ENCODE measurements at regions not wholly inside any gene's neighbourhood (a gene's known extent, or its start where the extent isn't known, plus 50 kb on each side); places are given as distances from the start of the nearest gene placed in this dataset.
"Not testable (repeated sequence)": the region's sequence is repeated elsewhere in the genome, so short reads cannot be mapped to it uniquely, and the experiment has no call there.

DNA sequence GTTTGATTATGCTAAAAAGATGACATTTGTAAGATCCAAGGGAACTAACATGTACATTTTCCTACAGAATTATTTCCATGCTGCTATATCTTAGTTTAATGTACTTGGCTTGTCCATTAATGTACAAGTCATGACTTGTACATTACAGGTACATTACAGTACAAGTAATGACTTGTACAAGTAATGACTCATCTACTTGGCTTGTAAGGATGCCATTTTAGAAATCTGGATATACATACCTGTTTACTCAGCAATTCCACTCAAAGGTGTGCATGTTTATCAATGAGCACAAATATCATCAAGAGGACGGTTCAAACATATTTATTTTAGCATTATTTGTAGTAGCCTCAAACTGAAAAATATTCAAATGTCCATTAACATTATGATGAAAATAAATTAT lies 87.0 kb upstream of the TRPC4 start:
- Histone ChIP-seq H3K4me3 (no peak overlapping the region), H3K4me1 (peaks cover 4% of the 10 kb centered on the region), H3K9me3 (no peaks in the 10 kb centered on the region), H3K36me3 (replicated peaks) (no peaks in the 10 kb centered on the region), H3K27me3 (ENCODE audit: low read depth) (no peaks in the 10 kb centered on the region)
- no peak for DNase-seq (ENCODE audit: low spot score in 2 of 2)
- in situ Hi-C loops (cut with MboI; ENCODE audit: low sequenced_read_pairs), result no loop called here

DNA sequence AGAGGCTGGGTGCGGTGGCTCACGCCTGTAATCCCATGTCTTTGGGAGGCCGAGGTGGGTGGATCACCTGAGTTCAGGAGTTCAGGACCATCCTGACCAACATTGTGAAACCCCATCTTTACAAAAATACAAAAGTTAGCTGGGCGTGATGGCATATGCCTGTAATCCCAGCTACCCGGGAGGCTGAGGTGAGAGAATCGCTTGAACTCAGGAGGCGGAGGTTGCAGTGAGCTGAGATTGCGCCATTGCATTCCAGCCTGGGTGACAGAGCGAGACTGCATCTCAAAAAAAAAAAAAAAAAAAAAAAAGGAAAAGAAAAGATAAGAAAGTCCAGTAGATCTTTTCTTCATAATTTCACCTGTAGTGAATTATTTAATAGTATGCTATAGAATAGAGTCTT lies 85.0 kb upstream of the TRPC4 start:
- not testable (repeated sequence) for DNase-seq (ENCODE audit: low spot score in 2 of 2)

DNA sequence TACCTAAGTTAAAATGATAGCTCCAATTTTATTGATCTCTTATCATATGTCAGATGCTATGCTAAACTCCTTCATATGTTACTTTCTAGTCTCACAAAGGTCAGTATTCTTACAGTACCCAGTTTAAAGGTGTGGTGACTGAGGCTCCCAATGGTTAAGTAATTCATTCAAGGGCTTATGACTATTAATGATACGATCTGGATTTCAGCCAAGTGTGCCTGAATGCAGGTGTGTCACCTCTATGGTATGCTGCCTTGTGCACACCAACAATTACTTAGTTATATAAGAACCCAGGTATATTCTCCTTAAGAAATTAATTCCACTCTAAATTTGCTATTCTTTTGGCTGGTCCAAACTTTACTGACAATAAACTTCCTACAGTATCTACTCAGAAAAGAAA lies 84.6 kb upstream of the TRPC4 start:
- Histone ChIP-seq H3K4me1 (peaks cover 6% of the 10 kb centered on the region), H3K9me3 (no peaks in the 10 kb centered on the region), H3K4me3 (no peak overlapping the region), H3K27me3 (ENCODE audit: low read depth) (no peaks in the 10 kb centered on the region), H3K36me3 (replicated peaks) (no peaks in the 10 kb centered on the region)
- DNase-seq (ENCODE audit: low spot score in 2 of 2), result no peak
- in situ Hi-C loops (cut with MboI; ENCODE audit: low sequenced_read_pairs), result no loop called here

More for the DNA sequence above, 85.0 kb upstream of the TRPC4 start:
- in situ Hi-C loops (cut with MboI; ENCODE audit: low sequenced_read_pairs); H3K4me3 ChIP-seq; H3K9me3 ChIP-seq; H3K4me1 ChIP-seq; H3K27me3 ChIP-seq (ENCODE audit: low read depth); H3K36me3 ChIP-seq (replicated peaks): not testable (repeated sequence)

DNA sequence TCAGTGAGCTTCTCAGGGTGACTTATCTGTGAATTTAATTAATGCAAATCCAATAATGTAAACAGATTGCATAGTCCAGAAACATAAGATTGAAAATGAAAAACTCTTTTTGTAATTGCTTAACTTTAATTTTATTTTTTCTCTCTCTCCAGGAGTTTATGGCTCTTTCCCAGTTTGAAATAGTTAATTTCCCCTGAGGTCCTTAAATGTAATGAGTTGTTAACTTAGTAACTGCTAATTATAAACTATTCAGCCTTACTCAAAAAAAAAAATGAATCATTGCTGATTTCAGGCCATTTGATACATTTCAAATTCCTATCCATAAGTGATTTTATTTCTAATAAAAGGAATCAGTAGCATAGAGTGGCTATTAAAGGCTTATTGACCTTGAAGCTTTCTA lies 84.1 kb upstream of the TRPC4 start:
- H3K4me1 ChIP-seq, result peaks cover 2% of the 10 kb centered on the region
- H3K4me3 ChIP-seq, result no peak overlapping the region
- in situ Hi-C loops (cut with MboI; ENCODE audit: low sequenced_read_pairs), result no loop called here
- no peaks in the 10 kb centered on the region for H3K36me3 ChIP-seq (replicated peaks)
- no peak for DNase-seq (ENCODE audit: low spot score in 2 of 2)
- no peaks in the 10 kb centered on the region for H3K27me3 ChIP-seq (ENCODE audit: low read depth)
- H3K9me3 ChIP-seq, result no peaks in the 10 kb centered on the region

DNA sequence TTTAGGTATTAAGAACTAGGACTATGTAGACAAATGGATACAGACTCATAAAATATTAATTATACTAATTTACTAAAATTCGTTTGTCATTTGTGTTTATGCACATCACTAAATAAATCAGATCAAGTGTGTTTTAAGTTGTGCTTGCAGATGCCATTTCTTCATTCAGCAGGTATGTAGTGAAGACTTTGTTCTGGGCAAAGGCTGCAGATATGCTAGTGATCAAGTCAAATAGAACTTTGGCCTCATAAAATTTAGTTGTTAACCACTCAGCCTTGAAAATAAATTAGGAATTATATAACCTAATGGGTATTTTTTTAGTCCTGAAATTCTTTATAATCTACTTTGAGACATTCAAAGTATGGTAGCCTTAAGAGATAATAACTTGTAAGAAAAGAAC lies 80.4 kb upstream of the TRPC4 start:
- Histone ChIP-seq H3K4me3 (no peak overlapping the region), H3K27me3 (ENCODE audit: low read depth) (no peaks in the 10 kb centered on the region), H3K9me3 (no peaks in the 10 kb centered on the region), H3K36me3 (replicated peaks) (no peaks in the 10 kb centered on the region), H3K4me1 (peaks cover 2% of the 10 kb centered on the region; the same call in 1 of the 2 replicates)
- no peak for DNase-seq (ENCODE audit: low spot score in 2 of 2)
- in situ Hi-C loops (cut with MboI; ENCODE audit: low sequenced_read_pairs), result no loop called here

DNA sequence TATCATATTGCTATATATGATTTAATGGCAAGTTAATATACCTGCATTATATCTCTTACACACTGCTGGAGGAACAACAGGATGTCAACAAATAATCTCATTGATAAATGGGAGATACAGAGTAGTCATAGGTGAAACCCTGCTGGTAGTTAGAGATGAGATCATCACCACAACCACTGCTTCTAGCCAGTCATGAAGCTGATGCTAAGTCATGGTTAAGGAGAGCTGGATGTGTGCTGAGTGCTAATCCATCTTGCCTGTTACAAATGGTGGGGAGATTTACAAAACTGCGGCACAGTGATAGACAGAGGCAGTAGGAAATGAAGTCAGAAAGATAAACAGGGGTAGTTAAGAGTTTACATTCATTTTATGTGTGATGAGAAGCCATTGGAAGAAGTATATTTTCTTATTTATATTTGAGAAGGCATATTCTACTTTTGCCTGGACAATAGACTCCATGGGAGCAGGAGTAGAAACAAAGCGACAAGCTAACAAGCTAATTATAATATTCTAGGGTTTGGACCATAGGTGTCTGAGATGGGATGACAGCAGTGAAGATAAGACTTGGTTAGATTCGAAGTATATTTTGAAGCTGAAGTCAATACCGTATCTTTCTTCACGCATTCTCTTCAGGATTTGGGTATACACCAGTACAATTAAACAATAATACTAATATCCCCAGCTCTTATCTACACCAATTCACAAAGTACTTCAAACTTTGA lies 78.0 kb upstream of the TRPC4 start:
- peaks cover 2% of the 10 kb centered on the region; the same call in 1 of the 2 replicates for H3K4me1 ChIP-seq
- H3K9me3 ChIP-seq, result no peaks in the 10 kb centered on the region
- no peak overlapping the region for H3K4me3 ChIP-seq
- no peaks in the 10 kb centered on the region for H3K36me3 ChIP-seq (replicated peaks)
- in situ Hi-C loops (cut with MboI; ENCODE audit: low sequenced_read_pairs), result no loop called here
- H3K27me3 ChIP-seq (ENCODE audit: low read depth), result no peaks in the 10 kb centered on the region
- DNase-seq (ENCODE audit: low spot score in 2 of 2), result no peak

DNA sequence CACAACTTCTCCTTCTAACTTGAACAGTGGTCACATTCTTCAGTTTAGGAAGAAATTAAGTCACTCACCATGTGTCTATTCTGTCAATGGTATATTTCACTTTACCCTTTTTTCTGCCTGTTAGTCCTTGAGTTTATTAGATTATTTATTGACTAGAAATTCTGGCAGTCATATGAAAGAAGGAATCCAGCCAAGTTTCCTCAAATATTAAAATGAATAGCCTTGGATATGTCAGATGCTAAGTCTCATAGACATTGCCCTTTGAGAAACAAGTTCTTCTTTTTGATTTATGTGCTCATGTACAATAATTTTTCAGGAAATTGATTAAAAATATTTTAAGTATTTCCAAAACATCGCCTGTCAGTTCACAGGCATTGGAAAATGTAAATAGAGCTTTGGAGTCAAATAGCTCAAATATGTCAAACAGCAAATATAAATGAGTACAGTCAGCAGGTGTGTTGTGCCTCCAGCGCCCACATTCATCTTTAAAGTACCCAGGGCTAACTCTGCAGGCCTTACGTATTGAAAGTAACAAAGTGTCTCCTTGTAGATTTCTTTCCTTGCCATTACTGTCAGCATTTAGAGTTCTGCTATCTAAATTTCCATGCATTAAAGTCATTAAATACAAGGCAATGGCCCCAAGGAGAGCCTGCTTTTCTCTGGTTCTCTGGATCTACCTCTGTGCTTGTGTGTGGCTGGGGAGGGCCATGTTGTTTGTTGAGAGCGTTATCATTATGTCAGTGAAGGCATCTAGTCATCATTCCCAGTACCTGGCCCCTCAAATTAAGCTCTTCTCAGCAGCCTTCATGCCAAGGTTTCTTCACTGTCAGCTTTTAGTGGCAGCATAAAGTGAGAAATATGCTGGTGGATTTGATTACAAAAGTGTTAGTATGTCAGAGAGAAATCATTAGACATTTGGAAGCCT lies 76.3 kb upstream of the TRPC4 start:
- H3K4me3 ChIP-seq, result no peak overlapping the region
- no peaks in the 10 kb centered on the region for H3K9me3 ChIP-seq
- no peaks in the 10 kb centered on the region for H3K36me3 ChIP-seq (replicated peaks)
- H3K4me1 ChIP-seq, result no peaks in the 10 kb centered on the region
- H3K27me3 ChIP-seq (ENCODE audit: low read depth), result no peaks in the 10 kb centered on the region
- no peak for DNase-seq (ENCODE audit: low spot score in 2 of 2)
- in situ Hi-C loops (cut with MboI; ENCODE audit: low sequenced_read_pairs), result no loop called here

DNA sequence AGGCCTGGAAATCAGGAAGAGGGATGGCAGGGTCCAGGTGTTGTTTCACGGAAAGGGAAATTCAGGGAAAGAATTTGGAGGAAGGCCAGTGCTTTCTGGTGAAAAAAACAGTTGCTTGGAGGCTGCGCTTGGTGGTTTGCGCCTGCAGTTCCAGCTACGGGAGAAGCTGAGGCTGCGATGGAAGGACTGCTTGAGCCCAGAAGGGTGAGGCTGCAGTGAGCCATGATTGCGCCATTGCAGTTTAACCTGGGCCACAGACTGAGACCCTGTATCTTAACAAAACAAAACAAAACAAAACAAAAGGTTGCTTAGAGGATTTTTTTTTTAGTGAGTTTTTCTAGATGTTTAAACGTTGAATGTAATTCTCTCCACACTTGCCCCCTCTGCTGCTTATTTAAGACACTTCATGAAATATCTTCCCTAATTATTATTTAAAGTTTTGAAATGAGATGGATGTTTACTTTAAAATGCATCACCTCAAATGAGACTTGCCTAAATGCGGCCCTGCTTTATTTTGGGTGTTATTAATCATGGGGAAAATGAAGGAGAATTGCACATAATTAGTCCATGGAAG lies 75.4 kb upstream of the TRPC4 start:
- Histone ChIP-seq H3K4me3 (no peak overlapping the region), H3K4me1 (no peaks in the 10 kb centered on the region), H3K36me3 (replicated peaks) (no peaks in the 10 kb centered on the region), H3K9me3 (no peaks in the 10 kb centered on the region), H3K27me3 (ENCODE audit: low read depth) (no peaks in the 10 kb centered on the region)
- in situ Hi-C loops (cut with MboI; ENCODE audit: low sequenced_read_pairs), result no loop called here
- no peak for DNase-seq (ENCODE audit: low spot score in 2 of 2)

DNA sequence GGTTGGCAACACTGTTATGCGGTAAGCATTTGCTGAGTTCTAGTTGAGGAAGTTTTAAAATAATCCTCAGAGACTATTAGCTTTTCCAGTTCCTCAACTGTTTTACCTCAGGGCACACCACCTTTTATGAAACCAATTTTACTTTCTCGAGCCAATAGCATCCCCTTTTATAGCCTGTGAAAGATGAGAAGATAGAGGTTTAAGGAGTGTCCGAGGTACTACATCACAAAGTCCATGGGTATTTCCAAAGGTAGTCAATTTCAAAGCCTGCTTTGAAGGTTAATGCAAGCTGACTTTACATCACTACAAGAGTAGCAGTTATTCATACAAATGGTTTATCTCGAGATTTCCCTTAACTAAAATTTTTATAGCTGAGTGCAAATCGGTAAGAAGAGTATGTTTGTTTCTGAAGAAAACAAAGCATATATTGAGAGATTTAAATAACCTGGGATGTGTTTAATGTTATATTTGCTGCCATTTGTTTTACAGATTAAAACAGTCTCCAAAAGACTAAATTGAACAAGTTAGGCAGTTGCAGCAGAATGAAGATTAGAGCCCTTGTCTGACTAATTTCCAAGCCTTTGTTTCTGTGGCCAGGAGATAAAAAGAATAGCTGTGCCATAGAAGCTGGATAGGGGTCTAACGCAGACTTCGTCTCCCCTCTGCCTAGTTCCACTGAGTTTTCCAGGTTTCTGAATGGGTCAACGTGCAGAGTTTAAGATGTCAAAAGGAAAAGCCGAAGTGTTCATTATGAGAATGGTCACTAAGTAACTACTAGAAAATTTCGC lies 74.7 kb upstream of the TRPC4 start:
- Histone ChIP-seq H3K4me3 (no peak overlapping the region), H3K36me3 (replicated peaks) (no peaks in the 10 kb centered on the region), H3K27me3 (ENCODE audit: low read depth) (no peaks in the 10 kb centered on the region), H3K4me1 (no peaks in the 10 kb centered on the region), H3K9me3 (no peaks in the 10 kb centered on the region)
- in situ Hi-C loops (cut with MboI; ENCODE audit: low sequenced_read_pairs), result no loop called here
- DNase-seq (ENCODE audit: low spot score in 2 of 2), result no peak

DNA sequence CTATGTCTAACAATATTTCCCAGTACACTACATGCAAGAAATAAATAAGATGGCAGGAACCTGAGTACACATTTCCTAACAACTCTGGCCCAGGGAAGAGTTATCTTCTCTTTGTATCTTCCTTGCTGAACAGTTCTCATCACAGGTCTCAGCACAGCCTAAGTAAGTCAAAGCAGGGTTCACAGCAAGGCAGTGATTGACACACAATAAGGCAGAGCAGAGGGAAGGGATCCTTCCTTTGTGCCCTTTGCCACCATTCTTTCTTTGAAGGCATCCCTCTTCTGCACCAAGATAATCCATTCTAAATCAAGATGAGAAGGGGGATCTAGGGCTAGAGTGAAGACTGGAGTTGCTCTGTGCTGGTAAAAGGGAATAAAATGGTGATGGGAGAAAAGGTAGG lies 73.4 kb upstream of the TRPC4 start:
- Histone ChIP-seq H3K9me3 (no peaks in the 10 kb centered on the region), H3K27me3 (ENCODE audit: low read depth) (no peaks in the 10 kb centered on the region), H3K4me3 (no peak overlapping the region), H3K4me1 (no peaks in the 10 kb centered on the region), H3K36me3 (replicated peaks) (no peaks in the 10 kb centered on the region)
- in situ Hi-C loops (cut with MboI; ENCODE audit: low sequenced_read_pairs), result no loop called here
- no peak for DNase-seq (ENCODE audit: low spot score in 2 of 2)

DNA sequence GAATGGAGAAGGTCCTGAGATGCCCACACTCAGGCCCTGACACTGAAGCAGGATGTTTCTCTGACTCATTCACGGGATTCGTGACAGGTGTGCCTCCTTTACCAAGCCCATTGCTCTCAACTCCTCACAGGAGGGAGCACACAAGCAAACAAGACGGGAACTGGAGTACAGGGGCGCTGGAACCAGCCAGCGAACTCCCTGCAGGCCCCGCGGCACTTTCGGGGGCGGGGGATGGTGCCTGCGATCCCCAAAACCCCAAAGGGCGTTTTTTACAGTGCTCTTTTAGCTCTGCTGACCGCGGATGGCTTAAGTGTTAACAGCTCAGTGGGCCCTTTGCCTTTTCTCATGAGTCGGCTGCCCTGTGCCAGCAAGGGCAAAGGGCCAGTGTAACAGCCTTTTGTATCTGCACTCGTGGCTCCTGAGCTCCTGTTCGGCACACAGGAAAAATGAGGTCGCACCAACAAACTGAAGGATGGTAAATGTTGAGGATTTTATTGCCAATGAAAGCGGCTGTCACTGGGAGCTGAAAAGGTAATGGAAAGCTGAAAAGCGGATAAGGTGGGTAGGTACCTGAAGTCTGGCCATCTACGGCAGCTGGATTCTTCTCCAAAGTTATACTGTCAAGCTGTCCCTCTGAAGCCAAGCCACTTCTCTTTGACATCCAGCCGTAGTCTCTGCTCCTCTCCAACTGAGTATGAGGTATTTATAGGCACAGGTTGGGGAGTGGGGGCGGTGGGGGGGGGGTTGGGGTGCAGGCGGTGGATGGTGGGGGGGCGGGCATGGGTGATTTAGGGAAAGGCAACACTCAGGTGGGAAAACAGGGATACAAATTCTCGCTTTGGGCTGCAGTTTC lies 65.0 kb upstream of the TRPC4 start:
- H3K9me3 ChIP-seq, result no peaks in the 10 kb centered on the region
- H3K27me3 ChIP-seq (ENCODE audit: low read depth), result no peaks in the 10 kb centered on the region
- no peaks in the 10 kb centered on the region for H3K36me3 ChIP-seq (replicated peaks)
- no peaks in the 10 kb centered on the region for H3K4me1 ChIP-seq
- in situ Hi-C loops (cut with MboI; ENCODE audit: low sequenced_read_pairs), result no loop called here
- no peak for DNase-seq (ENCODE audit: low spot score in 2 of 2)
- no peak overlapping the region for H3K4me3 ChIP-seq

DNA sequence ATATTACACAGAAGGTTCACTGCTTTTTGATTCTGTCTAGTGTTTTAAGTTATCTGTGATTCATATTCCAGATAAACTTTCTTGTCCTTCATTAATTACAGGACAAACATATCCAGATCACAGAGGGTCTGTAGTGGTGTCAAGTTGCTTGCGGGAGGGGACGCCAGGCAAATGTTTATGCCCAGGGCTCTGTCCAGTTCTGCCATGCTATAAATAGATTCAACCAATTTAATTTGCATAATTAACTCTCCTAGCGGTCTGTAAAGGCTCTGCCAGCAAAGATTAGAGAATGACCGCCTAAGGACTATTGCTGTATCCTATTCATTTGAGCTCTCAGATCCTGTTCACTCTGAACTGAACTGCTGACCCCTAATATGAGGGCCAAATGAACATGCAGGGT lies 59.7 kb upstream of the TRPC4 start:
- Histone ChIP-seq H3K4me3 (no peak overlapping the region), H3K9me3 (no peaks in the 10 kb centered on the region), H3K4me1 (no peaks in the 10 kb centered on the region), H3K27me3 (ENCODE audit: low read depth) (no peaks in the 10 kb centered on the region), H3K36me3 (replicated peaks) (no peaks in the 10 kb centered on the region)
- no peak for DNase-seq (ENCODE audit: low spot score in 2 of 2)
- in situ Hi-C loops (cut with MboI; ENCODE audit: low sequenced_read_pairs), result no loop called here

DNA sequence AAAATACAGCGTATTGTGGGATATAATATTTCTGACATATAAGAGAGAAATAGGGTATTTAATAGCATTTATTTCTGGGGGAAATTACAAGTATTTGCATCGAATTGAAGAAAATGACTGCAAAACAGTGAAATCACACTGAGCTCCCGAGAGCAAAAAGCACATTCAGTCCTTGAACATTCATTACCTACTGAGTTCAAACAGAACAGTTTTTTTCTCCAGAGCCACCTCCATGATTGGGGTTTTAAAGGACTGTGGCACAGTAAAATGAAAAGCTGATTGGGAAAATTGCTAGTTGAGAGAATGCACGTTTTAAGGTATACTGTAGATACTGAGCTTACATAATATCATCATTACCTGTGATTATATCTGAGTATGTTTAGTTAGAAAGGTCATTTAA lies 58.0 kb upstream of the TRPC4 start:
- in situ Hi-C loops (cut with MboI; ENCODE audit: low sequenced_read_pairs), result no loop called here
- no peaks in the 10 kb centered on the region for H3K9me3 ChIP-seq
- H3K27me3 ChIP-seq (ENCODE audit: low read depth), result no peaks in the 10 kb centered on the region
- H3K36me3 ChIP-seq (replicated peaks), result no peaks in the 10 kb centered on the region
- no peak for DNase-seq (ENCODE audit: low spot score in 2 of 2)
- no peak overlapping the region for H3K4me3 ChIP-seq
- peaks cover 4% of the 10 kb centered on the region for H3K4me1 ChIP-seq
